GM06990 (cell line): ENCODE measurements at regions not wholly inside any gene's neighbourhood (a gene's known extent, or its start where the extent isn't known, plus 50 kb on each side); places are given as distances from the start of the nearest gene placed in this dataset.

Experiments
- DNase-seq: peaks from one replicate; pipeline ENCODE4 v3.0.0-alpha.2; 2011; ENCODE audit not compliant: insufficient read length; ENCODE audit errors: extremely low read depth
- H3K27me3 ChIP-seq: replicated peaks from 2 replicates; pipeline ENCODE4 v1.6.0; 2011; ENCODE audit warnings: low read length; ENCODE audit not compliant: control insufficient read depth, insufficient read depth
- H3K36me3 ChIP-seq: 2 replicates; pipeline ENCODE4 v1.5.1; 2011; ENCODE audit warnings: low read length; ENCODE audit not compliant: control insufficient read depth, insufficient read depth
- H3K4me3 ChIP-seq: replicated peaks from 2 replicates; pipeline ENCODE4 v1.5.1; 2011; ENCODE audit warnings: low read depth, mild to moderate bottlenecking, control low read depth, low read length
- CTCF ChIP-seq: IDR thresholded peaks from 2 replicates; pipeline ENCODE4 v1.5.1; 2011; ENCODE audit warnings: low read length, control low read depth, mild to moderate bottlenecking, inconsistent platforms; ENCODE audit not compliant: insufficient read depth, poor library complexity, severe bottlenecking

- Histone ChIP-seq H3K4me3 (no peak overlapping the region), H3K27me3 (no peaks in the 10 kb centered on the region; the same call in 1 of the 2 replicates), H3K36me3 (no peaks in the 10 kb centered on the region)
- TF ChIP-seq CTCF = no peak
- no peak for DNase-seq
These were observed 154.0 kb downstream of the RAB11FIP2 start for GRCh38 chr10:117892681-117893220.

- no peak for TF ChIP-seq CTCF
- Histone ChIP-seq H3K27me3 (no peaks in the 10 kb centered on the region; the same call in 1 of the 2 replicates), H3K4me3 (no peak overlapping the region), H3K36me3 (no peaks in the 10 kb centered on the region)
- no peak for DNase-seq
These were observed 152.4 kb downstream of the RAB11FIP2 start for GRCh38 chr10:117894339-117894738.

GRCh38 chr10:117896517-117896916 lies 150.2 kb downstream of the RAB11FIP2 start:
- no peaks in the 10 kb centered on the region; the same call in 1 of the 2 replicates for H3K27me3 ChIP-seq
- no peak for DNase-seq
- no peak overlapping the region for H3K4me3 ChIP-seq
- no peak for TF ChIP-seq CTCF
- H3K36me3 ChIP-seq = no peaks in the 10 kb centered on the region

- DNase-seq = no peak
- H3K4me3 ChIP-seq = no peak overlapping the region
- no peak for TF ChIP-seq CTCF
These were observed 147.5 kb downstream of the RAB11FIP2 start for GRCh38 chr10:117899181-117899683.

GRCh38 chr10:117900280-117900679 lies 146.5 kb downstream of the RAB11FIP2 start:
- TF ChIP-seq CTCF = no peak
- Histone ChIP-seq H3K27me3 (no peaks in the 10 kb centered on the region; the same call in none of the 2 replicates), H3K4me3 (no peak overlapping the region), H3K36me3 (no peaks in the 10 kb centered on the region)
- no peak for DNase-seq

More at GRCh38 chr10:117899181-117899683, 147.5 kb downstream of the RAB11FIP2 start:
- H3K36me3 ChIP-seq = no peaks in the 10 kb centered on the region
- H3K27me3 ChIP-seq = no peaks in the 10 kb centered on the region; the same call in 1 of the 2 replicates
